CMK (cell line): ENCODE measurements at regions not wholly inside any gene's neighbourhood (a gene's known extent, or its start where the extent isn't known, plus 50 kb on each side); places are given as distances from the start of the nearest gene placed in this dataset.

Experiments
- DNase-seq: peaks from one replicate; pipeline ENCODE4 v3.0.0-alpha.2; 2010; ENCODE audit warnings: low read depth

DNA sequence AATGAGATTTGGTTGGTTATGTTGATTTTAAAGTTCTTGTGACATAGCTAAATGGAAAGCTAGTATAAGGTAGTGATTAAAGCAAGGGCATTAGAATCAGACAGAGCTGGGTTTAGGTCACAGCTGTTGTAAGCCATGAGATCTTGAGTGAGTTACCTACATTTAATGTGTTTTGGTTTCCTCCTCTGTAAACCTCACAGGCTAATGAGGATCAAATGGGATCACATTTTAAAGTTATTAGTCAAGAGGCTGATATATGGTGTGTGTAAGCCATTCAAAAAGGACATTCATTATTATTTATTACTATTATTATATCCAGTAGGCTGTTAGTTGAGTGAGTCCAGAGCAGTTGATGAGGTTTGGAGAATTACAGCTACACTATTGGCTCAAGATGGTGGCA, 416.2 kb downstream of the IRS1 start:
- no peak for DNase-seq

DNA sequence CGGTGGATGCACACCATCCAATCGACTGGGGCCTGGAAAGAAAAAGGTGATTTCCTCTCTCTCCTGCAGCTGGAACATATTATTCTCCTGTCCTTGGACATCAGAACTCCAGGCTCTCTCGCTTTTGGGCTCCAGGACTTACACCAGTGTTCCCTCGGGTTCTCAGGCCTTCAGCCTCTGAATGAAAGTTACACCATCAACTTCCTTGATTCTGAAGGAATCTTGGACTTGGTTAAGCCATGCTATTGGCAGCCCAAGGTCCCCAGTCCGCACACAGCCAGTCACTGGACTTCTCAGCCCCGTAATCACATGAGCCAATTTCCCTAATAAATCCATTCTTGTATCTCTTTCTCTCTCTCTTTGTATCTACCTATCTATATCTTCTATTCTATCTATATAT, 418.9 kb downstream of the IRS1 start:
- no peak for DNase-seq

DNA sequence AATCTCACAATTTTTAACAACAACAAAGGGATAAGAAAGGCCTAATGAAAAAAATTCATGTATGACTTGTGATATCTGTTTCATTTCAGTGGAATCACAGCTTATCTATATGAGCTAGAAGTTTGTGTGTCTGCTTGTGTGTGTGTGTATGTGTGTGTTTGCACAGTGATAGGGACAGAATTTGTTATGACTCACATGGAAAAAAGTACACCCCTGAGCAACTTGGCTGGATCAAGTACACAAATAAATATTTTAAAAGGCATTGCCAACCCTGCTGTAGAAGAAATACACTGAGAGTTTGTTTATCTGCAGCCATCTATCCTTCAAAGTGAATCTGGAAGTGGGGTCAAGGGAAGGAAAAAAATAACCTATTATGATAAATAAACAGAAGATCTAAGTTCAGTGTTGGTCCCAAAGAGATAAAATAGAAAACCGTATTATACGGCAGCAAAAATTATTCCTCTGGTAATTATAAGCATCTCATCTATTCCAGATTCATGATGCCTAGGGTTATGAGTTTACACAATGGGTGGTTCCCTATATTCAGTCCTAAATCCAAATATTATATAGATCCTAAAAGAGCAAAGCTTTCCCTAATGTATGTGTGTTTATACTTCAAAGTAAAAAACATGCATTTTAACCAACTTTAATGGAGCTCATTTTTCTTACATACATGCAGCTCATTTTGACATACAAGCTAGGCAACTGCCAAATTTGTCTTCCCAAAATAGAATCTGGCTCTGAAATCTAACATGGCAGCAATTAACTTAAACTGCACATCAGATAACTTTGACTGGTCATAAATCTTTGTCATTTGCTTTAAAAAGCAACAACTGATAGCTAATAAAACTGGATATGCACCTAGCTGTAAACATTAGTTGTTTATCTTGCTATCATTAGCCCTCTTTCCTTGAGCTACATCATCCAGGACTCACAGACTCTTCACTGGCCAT, 420.6 kb downstream of the IRS1 start:
- DNase-seq, result no peak

DNA sequence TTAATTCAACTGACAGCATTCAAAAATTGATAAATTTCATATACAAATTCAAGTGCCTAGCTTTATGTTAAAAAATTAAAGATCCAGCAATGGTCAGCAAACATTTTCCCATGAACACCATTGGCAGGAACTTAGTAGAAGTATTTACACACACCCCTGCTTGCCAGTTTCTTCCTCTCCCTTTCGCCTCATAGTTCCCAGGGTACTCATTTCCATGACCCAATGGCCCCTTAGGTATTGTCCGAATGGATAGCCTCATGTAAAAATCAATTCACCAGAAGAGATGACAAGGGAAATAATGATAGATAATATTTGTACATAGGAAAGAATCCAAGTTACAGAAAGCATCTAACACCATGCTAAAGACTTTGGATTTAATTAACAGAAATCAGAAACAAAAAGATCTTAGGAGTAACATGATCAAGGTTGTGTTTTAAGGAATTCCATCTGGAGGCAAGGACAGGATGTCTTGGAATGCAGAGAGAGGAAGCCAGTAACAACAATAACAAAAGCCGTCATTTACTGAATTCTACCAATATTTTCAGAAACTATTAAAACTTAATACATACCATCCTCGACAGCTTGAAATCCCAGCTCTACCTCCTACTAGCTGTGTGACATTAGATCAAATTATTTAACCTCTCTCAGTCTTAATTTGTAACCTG, 423.0 kb downstream of the IRS1 start:
- DNase-seq, result no peak

DNA sequence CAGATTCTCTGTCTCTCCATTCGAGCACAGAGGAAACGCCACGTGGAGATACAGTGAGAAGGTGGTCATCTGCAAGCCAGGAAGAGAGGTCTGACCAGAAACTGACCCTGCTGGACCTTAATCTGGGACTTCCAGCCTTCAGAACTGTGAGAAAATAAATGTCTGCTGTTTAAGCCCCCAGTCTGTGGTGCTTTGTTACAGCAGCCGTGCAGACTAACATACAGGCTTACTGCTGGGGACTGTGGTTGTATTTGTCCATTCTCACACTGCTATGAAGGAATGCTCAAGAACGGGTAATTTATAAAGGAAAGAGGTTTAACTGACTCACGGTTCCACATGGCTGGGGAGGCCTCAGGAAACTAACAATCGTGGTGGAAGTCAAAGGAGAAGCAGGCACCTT, 432.7 kb downstream of the IRS1 start:
- DNase-seq, result no peak

DNA sequence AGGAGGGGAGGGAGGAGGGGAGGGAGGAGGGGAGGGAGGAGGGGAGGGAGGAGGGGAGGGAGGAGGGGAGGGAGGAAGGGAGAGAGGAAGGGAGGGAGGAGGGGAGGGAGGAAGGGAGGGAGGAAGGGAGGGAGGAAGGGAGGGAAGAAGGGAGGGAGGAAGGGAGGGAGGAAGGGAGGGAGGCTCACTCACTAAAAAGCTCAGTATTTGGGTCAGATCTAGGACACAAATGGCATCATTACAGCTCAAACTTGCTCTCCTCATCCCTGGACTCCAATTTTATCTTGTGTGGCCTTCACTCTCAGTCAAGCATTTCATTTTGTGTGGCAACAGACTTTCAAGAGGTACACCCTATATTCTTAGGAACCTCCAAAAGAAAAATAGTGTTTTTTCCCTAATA, 435.4 kb downstream of the IRS1 start:
- no peak for DNase-seq

DNA sequence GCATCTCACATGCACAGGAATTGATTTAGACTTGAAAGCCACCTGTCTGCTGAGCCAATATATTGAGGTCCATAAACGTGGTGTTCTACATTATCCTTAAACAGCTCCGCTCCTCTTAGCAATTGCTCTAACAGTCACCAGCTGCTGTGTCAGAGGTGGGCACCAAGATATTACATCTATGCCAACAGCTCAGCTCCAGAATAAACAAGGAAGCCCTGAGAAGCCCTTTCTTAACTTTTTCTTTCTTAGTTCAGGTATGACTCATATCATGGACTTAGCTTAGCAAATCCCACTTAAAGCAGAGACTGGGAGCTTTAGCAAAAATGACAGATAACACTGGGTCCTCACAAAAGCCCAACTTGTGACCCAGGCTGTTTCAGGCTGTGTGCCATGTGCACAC, 436.6 kb downstream of the IRS1 start:
- no peak for DNase-seq

DNA sequence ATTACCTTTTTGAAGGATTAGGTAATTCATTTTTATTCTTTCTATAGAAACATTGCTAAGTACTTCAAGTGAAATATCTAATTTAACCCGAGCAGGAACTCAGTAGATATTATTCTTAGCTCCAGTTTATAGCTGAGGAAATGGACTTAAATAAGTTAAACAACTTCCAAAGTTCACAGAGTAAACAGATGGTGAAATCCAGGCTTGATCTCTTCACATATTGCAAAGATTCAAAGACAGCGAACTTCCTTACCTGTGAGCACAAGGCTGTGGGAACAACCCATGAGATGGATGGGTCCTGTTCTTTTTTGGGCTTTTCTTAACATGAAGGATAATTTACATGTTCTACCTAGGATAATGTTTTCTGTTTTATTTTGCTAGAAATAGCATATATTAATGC, 439.0 kb downstream of the IRS1 start:
- no peak for DNase-seq

DNA sequence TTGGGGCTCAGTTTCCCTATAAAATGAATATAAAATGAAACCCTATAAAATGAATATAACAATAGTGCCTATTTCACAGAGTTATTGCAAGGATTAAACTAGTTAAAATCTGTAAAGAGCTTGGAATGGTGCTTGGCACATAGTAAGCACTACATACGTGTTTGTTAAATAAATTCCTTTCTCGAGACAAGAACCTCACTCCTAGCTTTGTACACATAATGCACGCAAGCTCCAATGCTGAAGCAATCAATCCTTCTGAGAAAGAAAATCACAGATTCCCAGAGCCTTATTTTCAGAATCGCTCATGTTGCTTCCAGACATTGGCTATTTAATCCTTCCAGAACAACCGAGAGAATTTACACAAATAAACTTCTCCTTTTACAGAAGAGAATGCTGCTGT, 440.9 kb downstream of the IRS1 start:
- DNase-seq, result no peak

DNA sequence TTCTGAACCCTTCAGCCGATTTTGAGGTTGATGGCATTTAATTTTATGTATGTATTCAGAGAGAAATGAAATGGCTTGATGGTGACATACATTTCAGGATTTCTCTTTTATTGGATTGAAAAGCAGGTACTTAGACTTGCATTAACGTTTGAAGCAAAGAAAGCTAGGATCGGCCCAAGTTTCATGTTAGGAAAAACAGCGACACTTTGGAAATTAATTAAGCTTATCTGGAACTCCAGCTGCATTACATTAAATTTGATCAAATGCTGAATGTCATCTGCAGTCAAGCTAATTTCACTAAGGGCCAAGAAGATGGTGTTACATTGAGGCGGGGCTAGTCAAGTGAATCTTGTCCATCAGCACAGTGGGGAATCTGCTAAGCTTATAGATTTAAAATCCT, 441.8 kb downstream of the IRS1 start:
- no peak for DNase-seq

DNA sequence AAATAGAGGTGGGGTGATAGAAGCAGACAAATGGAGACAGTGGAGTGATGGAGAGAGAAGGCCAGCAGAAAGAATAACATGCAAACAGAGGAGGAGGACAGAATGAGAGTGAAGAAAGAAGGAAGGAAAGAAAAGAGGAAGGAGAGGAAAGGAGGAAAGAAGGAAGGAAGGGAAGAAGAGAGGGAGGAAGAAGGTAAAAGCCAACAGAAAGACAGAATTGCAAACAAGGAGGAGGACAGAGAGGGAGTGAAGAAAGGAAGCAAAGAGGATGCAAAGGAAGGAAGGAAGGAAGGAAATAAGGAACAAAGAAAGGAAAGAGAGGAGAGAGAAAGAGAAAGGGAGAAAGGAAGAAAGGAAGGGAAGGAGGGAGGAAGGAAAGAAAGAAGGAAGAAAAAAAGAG, 444.0 kb downstream of the IRS1 start:
- DNase-seq, result no peak

DNA sequence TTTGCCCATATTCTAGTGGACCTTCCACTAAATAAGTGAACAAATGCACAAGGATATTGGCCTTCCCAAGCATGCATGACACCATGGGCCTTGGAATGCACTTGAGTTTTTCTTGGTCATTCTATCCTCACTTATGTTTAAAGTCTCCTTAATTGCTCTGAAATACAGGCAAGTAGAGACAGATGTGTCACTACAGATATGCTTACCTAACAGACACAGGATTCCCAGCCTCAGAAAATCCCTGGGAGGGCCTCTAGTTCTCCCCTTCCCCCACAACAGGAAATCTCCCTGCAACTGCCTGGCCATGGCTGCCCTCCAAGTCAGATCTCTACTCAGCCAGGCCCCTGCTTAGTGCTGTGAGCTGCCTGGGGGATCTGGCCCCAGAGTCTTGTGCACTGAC, 445.2 kb downstream of the IRS1 start:
- no peak for DNase-seq

DNA sequence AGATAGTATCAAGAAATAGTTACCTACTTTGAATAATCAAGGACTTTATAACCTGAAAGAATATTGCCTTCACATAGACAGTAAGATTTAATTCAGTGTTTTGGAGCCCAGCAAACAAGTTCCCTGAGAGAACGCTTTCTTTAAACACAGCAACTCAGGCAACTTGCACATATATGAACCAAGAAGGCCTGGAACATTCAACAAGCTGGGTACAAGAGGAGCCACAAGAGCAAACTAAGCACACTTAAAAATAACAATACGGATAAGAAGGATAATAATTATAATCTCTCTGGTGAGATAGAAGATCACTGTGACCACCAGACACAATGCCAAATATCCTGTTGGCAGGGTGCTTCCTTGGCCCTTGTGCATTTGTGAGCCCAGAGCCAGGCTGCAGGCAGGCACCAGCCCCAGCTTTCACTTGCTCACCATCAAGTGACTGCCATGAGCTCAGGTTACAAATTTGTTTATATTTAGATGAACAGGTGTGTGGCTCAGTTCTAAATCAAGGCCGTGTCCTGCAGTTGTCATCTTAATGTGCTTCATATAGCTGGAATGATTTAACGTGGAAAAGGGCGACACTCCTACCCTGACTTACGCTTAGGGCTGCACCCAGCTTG, 446.6 kb downstream of the IRS1 start:
- no peak for DNase-seq

DNA sequence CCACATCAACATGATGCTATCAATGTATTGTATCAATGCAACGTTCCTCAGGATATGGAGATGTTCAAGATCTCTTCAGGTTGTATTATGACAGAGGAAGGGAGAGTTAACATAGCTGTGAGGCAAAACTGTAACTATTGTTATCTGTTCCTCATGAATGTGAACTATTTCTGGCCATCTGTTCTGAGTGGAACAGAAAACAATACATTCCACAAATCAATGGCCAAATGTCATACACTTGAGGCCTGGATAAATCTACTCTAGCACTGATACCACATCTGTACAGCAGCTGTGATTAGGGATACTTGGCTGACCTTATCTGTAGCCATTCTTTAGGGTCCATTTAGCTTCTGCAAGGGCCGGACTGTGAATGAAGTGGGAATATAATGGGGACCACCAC, 447.9 kb downstream of the IRS1 start:
- DNase-seq, result no peak

DNA sequence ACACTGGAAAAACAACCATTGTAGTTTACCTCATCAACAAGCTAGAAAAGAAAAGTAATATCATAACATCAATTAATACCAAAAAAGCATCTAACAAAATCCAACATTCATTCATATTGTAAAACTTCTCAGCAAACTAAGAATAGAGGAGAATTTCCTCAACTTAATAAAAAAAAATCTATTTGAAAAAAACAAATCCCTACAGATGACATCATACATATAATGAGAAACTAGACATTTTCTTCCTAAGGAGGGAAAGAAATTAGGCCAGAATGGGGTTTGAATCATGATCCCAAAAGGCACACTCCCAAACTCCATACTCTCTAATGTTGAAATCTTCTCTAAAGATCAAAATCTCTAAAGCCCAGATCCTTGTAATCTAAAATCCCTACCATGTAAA, 460.0 kb downstream of the IRS1 start:
- no peak for DNase-seq

DNA sequence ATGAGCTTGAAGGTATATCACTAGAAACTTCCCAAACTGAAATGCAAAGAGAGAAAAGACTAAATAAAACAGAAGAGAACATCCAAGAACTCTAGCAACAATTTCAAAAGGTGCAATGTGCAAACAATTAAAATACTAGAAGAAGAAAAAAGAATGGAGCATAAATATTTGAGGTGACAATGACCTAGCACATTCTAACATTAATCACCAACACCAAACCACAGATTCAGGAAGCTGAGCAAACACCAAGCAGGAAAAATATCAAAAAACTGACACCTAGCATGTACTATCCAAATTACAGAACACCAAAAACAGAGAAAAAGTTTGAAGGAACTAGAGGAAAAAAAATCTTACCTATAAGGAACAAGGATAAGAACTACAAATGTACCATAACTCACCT, 460.8 kb downstream of the IRS1 start:
- DNase-seq, result no peak

DNA sequence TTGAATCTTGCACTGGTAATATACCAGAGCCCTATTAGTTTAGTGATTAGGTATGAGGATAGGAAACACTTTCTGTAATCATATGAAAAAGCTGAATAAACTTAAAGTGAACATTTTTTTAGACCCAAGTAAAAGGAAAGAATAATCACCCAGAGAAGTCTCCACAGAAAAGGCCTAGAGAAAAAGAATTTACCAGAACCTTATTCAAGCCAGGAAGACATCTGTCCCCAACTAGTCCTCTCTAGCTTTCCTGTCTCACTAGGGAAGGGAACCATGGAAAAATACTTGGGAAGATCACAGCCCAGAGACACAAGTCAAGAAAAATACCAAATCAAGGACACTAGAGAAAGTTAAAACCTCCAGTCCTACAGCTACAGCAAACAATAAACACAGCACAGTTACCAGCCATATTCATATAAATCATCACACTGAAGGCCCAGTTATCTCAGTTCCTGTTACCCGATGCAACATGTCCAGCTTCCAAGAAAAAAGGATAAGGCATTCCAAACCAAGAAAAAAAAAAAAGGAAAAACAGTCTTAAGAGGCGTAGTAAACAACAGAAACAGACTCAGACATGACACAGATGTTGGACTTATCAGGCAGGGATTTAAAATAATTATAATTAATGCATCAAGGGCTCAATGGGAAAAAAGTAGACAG, 461.5 kb downstream of the IRS1 start:
- no peak for DNase-seq

DNA sequence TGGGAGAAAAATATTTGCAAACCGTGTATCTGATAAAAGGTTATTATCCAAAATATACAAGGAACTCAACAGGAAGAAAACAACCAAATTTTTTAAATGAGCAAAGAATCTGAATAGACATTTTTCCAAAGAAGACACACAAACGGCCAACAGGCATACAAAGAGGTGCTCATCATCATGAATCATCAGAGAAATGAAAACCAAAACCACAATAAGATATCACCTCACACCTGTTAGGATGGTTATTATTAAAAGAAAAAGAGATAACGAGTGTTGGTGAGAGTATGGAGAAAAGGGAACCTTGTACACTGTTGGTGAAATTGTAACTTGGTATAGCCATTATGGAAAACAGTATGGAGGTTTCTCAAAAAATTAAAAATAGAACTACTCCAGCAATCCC, 463.3 kb downstream of the IRS1 start:
- no peak for DNase-seq

DNA sequence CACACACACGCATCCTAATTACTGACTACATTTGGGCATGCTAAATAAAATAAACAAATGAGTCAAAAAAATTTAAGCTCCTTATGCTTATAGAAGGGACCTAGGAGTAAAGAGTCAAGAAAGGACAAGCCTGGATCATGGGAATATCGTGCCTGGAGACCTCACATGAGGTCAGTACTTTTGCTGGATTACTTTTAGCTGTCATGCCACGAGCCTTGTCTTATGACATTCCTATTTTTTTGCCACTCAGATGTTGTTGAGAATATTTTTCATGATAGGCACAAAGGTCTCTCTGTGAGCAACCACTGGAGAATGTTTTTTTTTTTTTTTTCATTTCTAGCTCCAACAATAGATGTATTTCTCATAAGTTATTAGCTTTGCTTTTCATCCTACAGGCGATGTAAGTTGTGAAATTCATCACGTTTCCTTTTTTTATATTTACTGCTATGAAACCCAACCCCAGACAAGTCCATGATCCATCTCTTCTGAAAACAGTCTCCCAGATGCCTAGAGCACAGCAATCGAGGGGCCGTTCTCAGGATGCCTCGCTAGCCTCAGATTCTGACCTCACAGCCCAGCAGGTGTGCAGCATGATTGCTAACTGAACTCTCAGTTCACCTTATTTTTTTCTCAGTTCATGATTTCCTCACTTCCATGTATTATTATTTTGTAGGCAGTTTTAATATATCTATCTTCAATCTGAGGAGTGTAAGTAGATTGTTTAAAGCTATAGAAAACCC, 464.5 kb downstream of the IRS1 start:
- DNase-seq, result no peak

DNA sequence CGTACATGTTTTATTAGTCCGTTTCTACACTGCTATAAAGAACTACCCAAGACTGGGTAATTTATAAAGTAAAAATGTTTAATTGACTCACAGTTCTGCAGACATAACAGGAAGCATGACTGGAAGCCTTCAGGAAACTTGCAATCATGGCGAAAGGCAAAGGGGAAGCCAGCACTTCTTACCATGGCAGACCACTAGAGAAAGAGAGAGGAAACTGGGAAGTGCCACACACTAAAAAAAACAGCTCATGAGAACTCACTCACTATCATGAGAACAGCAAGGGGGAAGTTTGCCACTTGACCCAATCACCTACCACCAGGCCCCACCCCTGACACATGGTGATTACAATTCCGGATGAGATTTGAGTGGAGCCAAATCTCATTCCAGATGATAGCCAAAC, 466.2 kb downstream of the IRS1 start:
- DNase-seq, result no peak

DNA sequence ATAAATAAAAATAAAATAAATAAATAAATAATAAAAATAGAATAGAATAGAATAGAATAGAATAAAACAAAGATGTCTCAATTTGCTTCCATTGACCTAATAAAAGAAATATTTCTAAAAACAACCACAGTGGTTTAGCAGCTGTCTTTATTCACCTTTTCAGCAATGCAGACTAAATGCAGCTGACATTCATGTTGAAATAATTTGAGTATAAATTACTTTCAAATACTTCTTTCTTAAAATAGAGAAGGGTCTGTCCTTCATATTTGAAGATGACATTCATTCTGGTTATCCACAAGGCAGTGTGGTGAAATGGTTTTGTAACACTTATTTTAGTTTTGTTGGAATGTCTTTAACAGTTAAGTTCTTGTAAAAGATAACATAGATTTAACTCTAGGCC, 469.4 kb downstream of the IRS1 start:
- no peak for DNase-seq

DNA sequence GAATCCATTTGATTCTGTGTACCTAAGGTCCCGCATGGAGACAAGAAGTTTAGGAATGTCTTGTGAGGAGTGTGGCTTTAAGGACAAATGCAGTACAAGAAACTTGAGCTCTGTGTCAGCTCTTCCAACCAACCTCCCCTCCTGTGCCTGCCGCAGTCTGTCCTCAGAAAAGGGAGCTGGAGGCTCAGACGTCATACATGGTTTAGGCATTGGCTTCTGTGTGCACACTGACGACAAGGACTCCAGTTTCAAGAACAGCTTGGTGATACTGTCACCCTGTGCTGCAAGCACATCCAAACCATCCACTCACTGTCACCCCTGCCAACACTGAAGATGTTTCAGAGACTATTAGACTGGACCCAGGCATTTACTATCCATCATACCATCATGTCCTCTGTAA, 470.4 kb downstream of the IRS1 start:
- DNase-seq, result no peak
